Renal pelvis (tissue), 1 donor: ENCODE measurements at regions not wholly inside any gene's neighbourhood (a gene's known extent, or its start where the extent isn't known, plus 50 kb on each side); places are given as distances from the start of the nearest gene placed in this dataset.
"Not testable (repeated sequence)": the region's sequence is repeated elsewhere in the genome, so short reads cannot be mapped to it uniquely, and the experiment has no call there.

Source experiments
- DNase-seq: peaks from one replicate; pipeline ENCODE4 v3.0.0-alpha.2; 2013

- not testable (repeated sequence) for DNase-seq
These were observed 193.6 kb downstream of the FAM72C start for GRCh38 chr1:143778178-143778577.

GRCh38 chr1:143764831-143765230, 207.0 kb downstream of the FAM72C start:
- DNase-seq = not testable (repeated sequence)

GRCh38 chr1:143760366-143760765, 211.4 kb downstream of the FAM72C start:
- not testable (repeated sequence) for DNase-seq

GRCh38 chr1:143755961-143756360, 215.8 kb downstream of the FAM72C start:
- not testable (repeated sequence) for DNase-seq

- no peak for DNase-seq
These were observed 222.9 kb downstream of the FAM72C start for GRCh38 chr1:143748906-143749305.

- no peak for DNase-seq
These were observed 235.2 kb downstream of the FAM72C start for GRCh38 chr1:143736562-143736961.

- DNase-seq = no peak
These were observed 235.9 kb downstream of the FAM72C start for GRCh38 chr1:143735764-143736461.

GRCh38 chr1:143734261-143734660, 237.5 kb downstream of the FAM72C start:
- not testable (repeated sequence) for DNase-seq

GRCh38 chr1:143730890-143731289, 240.9 kb downstream of the FAM72C start:
- not testable (repeated sequence) for DNase-seq

- not testable (repeated sequence) for DNase-seq
These were observed 242.2 kb downstream of the FAM72C start for GRCh38 chr1:143729449-143730111.

- DNase-seq = not testable (repeated sequence)
These were observed 242.9 kb downstream of the FAM72C start for GRCh38 chr1:143728802-143729448.

GRCh38 chr1:143727263-143727662, 244.5 kb downstream of the FAM72C start:
- no peak for DNase-seq

GRCh38 chr1:143721024-143721373, 250.8 kb downstream of the FAM72C start:
- no peak for DNase-seq

- DNase-seq = peak; percentile 57
These were observed 251.4 kb downstream of the FAM72C start for GRCh38 chr1:143720087-143721023.

- no peak for DNase-seq
These were observed 253.3 kb downstream of the FAM72C start for GRCh38 chr1:143718524-143718923.

- DNase-seq = no peak
These were observed 253.8 kb downstream of the FAM72C start for GRCh38 chr1:143718021-143718420.

- DNase-seq = no peak
These were observed 254.4 kb downstream of the FAM72C start for GRCh38 chr1:143717434-143717833.

GRCh38 chr1:143714913-143715312, 256.9 kb downstream of the FAM72C start:
- not testable (repeated sequence) for DNase-seq

GRCh38 chr1:143709606-143710259, 262.1 kb downstream of the FAM72C start:
- not testable (repeated sequence) for DNase-seq

- not testable (repeated sequence) for DNase-seq
These were observed 269.0 kb downstream of the FAM72C start for GRCh38 chr1:143702739-143703138.

- no peak for DNase-seq
These were observed 272.1 kb downstream of the FAM72C start for GRCh38 chr1:143699731-143700130.
